Choroid plexus epithelial cell (primary cell): ENCODE measurements at regions not wholly inside any gene's neighbourhood (a gene's known extent, or its start where the extent isn't known, plus 50 kb on each side); places are given as distances from the start of the nearest gene placed in this dataset.

Experiments
- DNase-seq: peaks from one replicate; pipeline ENCODE4 v3.0.0-alpha.2; 2010; ENCODE audit warnings: low read depth
- H3K4me3 ChIP-seq: 2 replicates; pipeline ENCODE4 v1.5.1; 2011; ENCODE audit warnings: low read depth, mild to moderate bottlenecking, control low read depth, low read length, moderate library complexity
- TF ChIP-seq, protein P1 (sequence below): conservative IDR thresholded peaks from 2 replicates; pipeline ENCODE4 v1.5.1; 2011; ENCODE audit warnings: low read depth, mild to moderate bottlenecking, control low read depth, inconsistent platforms, low read length, moderate library complexity

GRCh38 chr7:69035826-69036225 is 562.4 kb upstream of the AUTS2 start:
- no peak for DNase-seq
- TF ChIP-seq, protein P1, sequence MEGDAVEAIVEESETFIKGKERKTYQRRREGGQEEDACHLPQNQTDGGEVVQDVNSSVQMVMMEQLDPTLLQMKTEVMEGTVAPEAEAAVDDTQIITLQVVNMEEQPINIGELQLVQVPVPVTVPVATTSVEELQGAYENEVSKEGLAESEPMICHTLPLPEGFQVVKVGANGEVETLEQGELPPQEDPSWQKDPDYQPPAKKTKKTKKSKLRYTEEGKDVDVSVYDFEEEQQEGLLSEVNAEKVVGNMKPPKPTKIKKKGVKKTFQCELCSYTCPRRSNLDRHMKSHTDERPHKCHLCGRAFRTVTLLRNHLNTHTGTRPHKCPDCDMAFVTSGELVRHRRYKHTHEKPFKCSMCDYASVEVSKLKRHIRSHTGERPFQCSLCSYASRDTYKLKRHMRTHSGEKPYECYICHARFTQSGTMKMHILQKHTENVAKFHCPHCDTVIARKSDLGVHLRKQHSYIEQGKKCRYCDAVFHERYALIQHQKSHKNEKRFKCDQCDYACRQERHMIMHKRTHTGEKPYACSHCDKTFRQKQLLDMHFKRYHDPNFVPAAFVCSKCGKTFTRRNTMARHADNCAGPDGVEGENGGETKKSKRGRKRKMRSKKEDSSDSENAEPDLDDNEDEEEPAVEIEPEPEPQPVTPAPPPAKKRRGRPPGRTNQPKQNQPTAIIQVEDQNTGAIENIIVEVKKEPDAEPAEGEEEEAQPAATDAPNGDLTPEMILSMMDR = no peak
- no peak overlapping the region for H3K4me3 ChIP-seq

DNA sequence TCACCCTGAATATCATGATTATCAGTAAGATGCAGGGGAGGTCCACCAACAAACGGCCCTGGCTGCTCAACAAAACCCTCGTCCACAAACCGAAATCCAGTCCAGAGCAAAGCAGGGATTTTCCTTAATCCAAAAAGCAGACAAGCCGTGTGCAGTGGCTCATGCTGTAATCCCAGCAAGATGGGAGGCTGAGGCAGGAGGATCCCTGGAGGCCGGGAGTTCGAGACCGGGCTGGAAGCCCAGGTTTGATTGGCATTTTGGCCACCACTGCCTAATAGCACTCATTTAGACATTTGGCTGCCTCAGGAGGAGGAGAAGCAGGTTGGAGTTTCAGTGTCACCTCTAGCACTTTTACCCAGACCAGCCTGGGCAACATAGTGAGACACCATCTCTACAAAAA is 562.0 kb upstream of the AUTS2 start:
- TF ChIP-seq, protein P1 = no peak
- no peak for DNase-seq
- no peak overlapping the region for H3K4me3 ChIP-seq

- DNase-seq = no peak
- H3K4me3 ChIP-seq = no peak overlapping the region
- TF ChIP-seq, protein P1 = no peak
These were observed 559.4 kb upstream of the AUTS2 start for GRCh38 chr7:69038915-69039314.

DNA sequence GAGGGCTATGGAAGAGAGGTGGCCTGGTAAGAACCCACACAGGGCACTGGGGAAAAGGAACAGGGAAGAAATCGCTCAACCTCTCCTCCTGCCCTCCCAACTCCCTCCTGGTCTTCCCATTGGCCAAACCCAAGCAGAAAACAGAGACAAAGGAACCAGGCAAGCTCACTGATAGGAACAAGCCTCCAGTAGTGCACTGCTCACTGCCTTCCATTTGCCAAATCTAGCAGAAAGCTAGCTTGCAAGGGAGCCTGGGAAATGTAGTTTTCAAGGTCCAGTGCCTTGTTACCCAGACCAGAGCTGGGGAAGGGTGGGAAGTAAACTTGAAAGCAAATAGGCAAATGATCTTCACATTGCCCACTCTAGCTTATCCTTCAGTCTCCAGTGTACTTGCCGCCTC is 556.1 kb upstream of the AUTS2 start:
- H3K4me3 ChIP-seq = no peak overlapping the region
- TF ChIP-seq, protein P1 = no peak
- DNase-seq = no peak

GRCh38 chr7:69047151-69047754 is 551.0 kb upstream of the AUTS2 start:
- no peak overlapping the region for H3K4me3 ChIP-seq
- DNase-seq = no peak
- TF ChIP-seq, protein P1 = no peak

DNA sequence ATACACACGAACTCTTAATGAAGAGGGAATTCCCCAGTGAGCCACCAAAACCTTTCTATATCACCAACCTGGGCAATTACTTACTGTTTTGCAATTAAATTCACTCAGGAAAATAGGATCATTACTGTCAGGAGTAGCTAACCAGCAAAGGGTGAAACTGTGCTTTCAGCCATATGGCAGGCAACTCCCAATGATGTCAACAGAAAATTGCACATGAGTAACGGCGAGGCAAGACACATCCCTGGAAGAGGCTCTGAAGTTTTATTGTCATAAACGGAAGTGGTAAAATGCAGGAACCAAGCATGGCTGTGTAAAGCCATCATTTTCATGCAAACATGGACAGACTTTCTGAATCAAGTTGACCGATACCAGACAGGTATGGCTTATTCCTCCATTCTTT is 548.9 kb upstream of the AUTS2 start:
- TF ChIP-seq, protein P1 = no peak
- no peak for DNase-seq
- H3K4me3 ChIP-seq = no peak overlapping the region

DNA sequence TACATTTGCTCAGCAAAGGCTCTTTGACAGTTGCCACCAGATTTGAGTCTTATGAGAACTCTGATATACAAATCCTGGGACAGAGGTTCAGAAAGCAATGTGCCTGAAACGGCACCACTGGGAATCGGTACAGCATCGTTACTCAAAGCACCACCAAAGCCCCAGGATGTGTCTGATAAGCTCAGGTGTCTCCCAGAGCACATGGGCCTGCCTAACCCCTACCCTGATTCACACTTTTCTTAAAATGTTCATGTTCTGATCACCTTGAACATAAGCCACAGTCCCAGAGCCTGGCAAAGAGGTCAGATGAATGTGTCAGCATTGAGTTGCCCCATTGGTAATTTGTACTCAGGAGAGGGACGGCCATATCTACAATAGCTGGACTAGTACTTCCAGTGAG is 545.8 kb upstream of the AUTS2 start:
- DNase-seq = no peak
- TF ChIP-seq, protein P1 = no peak
- H3K4me3 ChIP-seq = no peak overlapping the region
